ENCODE measurements at regions not wholly inside any gene's neighbourhood (a gene's known extent, or its start where the extent isn't known, plus 50 kb on each side); places are given as distances from the start of the nearest gene placed in this dataset.

GRCh38 chr3:192077795-192078497 lies 617.0 kb downstream of the PYDC2 start:
- no peak overlapping the region for H3K27ac Mint-ChIP-seq
- peaks cover 44% of the 10 kb centered on the region for H3K27me3 Mint-ChIP-seq
- peaks cover 6% of the 10 kb centered on the region for H3K9me3 Mint-ChIP-seq (ENCODE audit: low read depth)
- no peak overlapping the region for H3K4me3 Mint-ChIP-seq (ENCODE audit: low read depth)
- DNase-seq (ENCODE audit: low spot score, unreplicated experiment) = no peak
- H3K4me1 Mint-ChIP-seq (ENCODE audit: low read depth) = peaks cover 16% of the 10 kb centered on the region
- TF ChIP-seq CTCF (IDR thresholded peaks at IDR 0.05; ENCODE audit: unreplicated experiment) = no peak
- H3K36me3 Mint-ChIP-seq (ENCODE audit: insufficient read depth) = no peaks in the 10 kb centered on the region

DNA sequence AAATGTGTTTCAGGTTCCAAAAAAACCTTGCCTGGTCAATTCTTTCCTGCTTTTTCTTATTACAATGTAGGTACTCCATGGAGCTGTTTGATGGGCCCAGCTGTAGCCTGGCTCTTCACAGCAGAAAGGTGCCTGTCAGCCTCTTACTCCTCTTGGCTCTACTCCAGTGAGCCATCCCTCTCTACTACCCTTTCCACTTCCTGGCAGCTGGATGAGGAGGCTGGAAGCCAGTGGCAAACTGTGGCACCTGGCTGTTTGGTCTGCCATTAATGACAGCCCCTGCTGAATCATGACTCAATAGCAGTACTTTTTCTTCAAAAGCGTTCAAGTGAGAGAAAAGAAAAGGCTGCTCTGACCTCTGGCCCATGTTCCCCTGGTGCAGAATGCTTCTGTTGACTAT lies 618.1 kb downstream of the PYDC2 start:
- H3K27me3 Mint-ChIP-seq = peaks cover 41% of the 10 kb centered on the region
- no peak overlapping the region for H3K27ac Mint-ChIP-seq
- peaks cover 6% of the 10 kb centered on the region for H3K9me3 Mint-ChIP-seq (ENCODE audit: low read depth)
- no peak for DNase-seq (ENCODE audit: low spot score, unreplicated experiment)
- no peak overlapping the region for H3K4me3 Mint-ChIP-seq (ENCODE audit: low read depth)
- H3K4me1 Mint-ChIP-seq (ENCODE audit: low read depth) = peaks cover 16% of the 10 kb centered on the region
- H3K36me3 Mint-ChIP-seq (ENCODE audit: insufficient read depth) = no peaks in the 10 kb centered on the region
- no peak for TF ChIP-seq CTCF (IDR thresholded peaks at IDR 0.05; ENCODE audit: unreplicated experiment)

DNA sequence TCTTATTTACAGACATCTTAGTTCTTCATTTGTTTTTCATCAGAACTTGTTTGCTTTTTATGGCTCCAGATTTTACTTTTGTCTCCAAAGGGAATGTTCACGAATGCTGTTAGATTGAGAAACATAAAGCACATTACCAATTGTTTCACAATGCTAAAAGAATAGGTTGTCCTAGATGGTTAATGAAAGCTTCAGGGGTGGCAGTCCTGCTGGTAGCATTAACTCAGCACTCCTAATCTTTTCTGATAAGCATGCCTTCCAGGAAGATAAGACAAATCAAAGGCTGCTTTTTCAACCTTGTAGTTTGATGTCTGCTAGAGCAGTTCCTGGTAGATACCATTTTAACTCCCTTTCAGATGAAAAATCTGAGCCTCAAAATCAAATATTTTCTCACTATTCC lies 619.4 kb downstream of the PYDC2 start:
- H3K36me3 Mint-ChIP-seq (ENCODE audit: insufficient read depth) = no peaks in the 10 kb centered on the region
- peaks cover 16% of the 10 kb centered on the region for H3K4me1 Mint-ChIP-seq (ENCODE audit: low read depth)
- H3K9me3 Mint-ChIP-seq (ENCODE audit: low read depth) = peaks cover 7% of the 10 kb centered on the region
- TF ChIP-seq CTCF (IDR thresholded peaks at IDR 0.05; ENCODE audit: unreplicated experiment) = no peak
- peaks cover 39% of the 10 kb centered on the region for H3K27me3 Mint-ChIP-seq
- no peak overlapping the region for H3K27ac Mint-ChIP-seq
- no peak for DNase-seq (ENCODE audit: low spot score, unreplicated experiment)
- no peak overlapping the region for H3K4me3 Mint-ChIP-seq (ENCODE audit: low read depth)

GRCh38 chr3:192082730-192083660 lies 622.0 kb downstream of the PYDC2 start:
- H3K27ac Mint-ChIP-seq = no peak overlapping the region
- no peak overlapping the region for H3K4me3 Mint-ChIP-seq (ENCODE audit: low read depth)
- peaks cover 23% of the 10 kb centered on the region for H3K27me3 Mint-ChIP-seq
- no peak for DNase-seq (ENCODE audit: low spot score, unreplicated experiment)
- peaks cover 16% of the 10 kb centered on the region for H3K4me1 Mint-ChIP-seq (ENCODE audit: low read depth)
- no peaks in the 10 kb centered on the region for H3K36me3 Mint-ChIP-seq (ENCODE audit: insufficient read depth)
- H3K9me3 Mint-ChIP-seq (ENCODE audit: low read depth) = peaks cover 3% of the 10 kb centered on the region
- TF ChIP-seq CTCF (IDR thresholded peaks at IDR 0.05; ENCODE audit: unreplicated experiment) = no peak
